ENCODE measurements at regions not wholly inside any gene's neighbourhood (a gene's known extent, or its start where the extent isn't known, plus 50 kb on each side); places are given as distances from the start of the nearest gene placed in this dataset.
A peak's percentile ranks its signal among the peaks of the same experiment; 100 is the strongest.

GRCh38 chr2:48105848-48106247 lies 199.6 kb upstream of the FBXO11 start:
- DNase-seq, result no peak
- H3K4me2 ChIP-seq (ENCODE audit: low read length, poor library complexity, severe bottlenecking), result no peak overlapping the region
- H4K8ac ChIP-seq (ENCODE audit: low read length), result peak overlapping the region; percentile 39

GRCh38 chr2:48107326-48107925 lies 201.1 kb upstream of the FBXO11 start:
- Histone ChIP-seq H3K9me3 (ENCODE audit: control insufficient read depth, low read length) (no peaks in the 10 kb centered on the region), H3K9ac (ENCODE audit: low read length) (peak overlapping the region; percentile 53), H3K27me3 (ENCODE audit: control insufficient read depth in 1 of 2, insufficient read depth in 1 of 2, low read length in 2 of 2) (no peaks in the 10 kb centered on the region), H2BK12ac (ENCODE audit: low read length in 2 of 2) (peak overlapping the region; percentile 57 to 60), H2AK5ac (ENCODE audit: low read length, severe bottlenecking) (no peak overlapping the region), H3K18ac (ENCODE audit: low read depth in 1 of 2, low read length in 2 of 2) (peak overlapping the region in 1 of 2 experiments; percentile 60), H3K79me1 (replicated peaks; ENCODE audit: low read length, poor library complexity, severe bottlenecking) (no peaks in the 10 kb centered on the region), H3K4me2 (ENCODE audit: low read length, poor library complexity, severe bottlenecking) (no peak overlapping the region), H4K91ac (ENCODE audit: low read length) (peak overlapping the region; percentile 2), H3K36me3 (ENCODE audit: control insufficient read depth in 1 of 2, insufficient read depth in 2 of 2, low read depth in 1 of 2, low read length in 2 of 2) (no peaks in the 10 kb centered on the region), H3K4ac (ENCODE audit: low read depth in 1 of 2, low read length in 2 of 2) (peak overlapping the region; percentile 26 to 84), H2BK120ac (ENCODE audit: low read depth, low read length) (no peak overlapping the region), H3K23ac (ENCODE audit: low read length in 2 of 2) (no peak overlapping the region), H2BK5ac (ENCODE audit: low read depth, low read length, poor library complexity, severe bottlenecking) (peak overlapping the region; percentile 11), H4K8ac (ENCODE audit: low read length) (peak overlapping the region; percentile 20), H3K4me1 (ENCODE audit: control insufficient read depth, insufficient read depth, low read depth, low read length) (peaks cover 12% of the 10 kb centered on the region), H2BK15ac (ENCODE audit: low read depth, poor library complexity, severe bottlenecking) (no peak overlapping the region), H2AFZ (ENCODE audit: low read depth, low read length) (no peak overlapping the region), H3K14ac (ENCODE audit: low read length in 2 of 2) (no peak overlapping the region), H3K4me3 (ENCODE audit: insufficient read depth in 1 of 2, low read depth in 1 of 2, low read length in 2 of 2) (peak overlapping the region in 1 of 2 experiments; percentile 45), H3K27ac (ENCODE audit: low read length, poor library complexity, severe bottlenecking) (peak overlapping the region; percentile 14)
- peak; percentile 92 for DNase-seq
- WGBS, result 63% methylated on average over 8 of the region's 9 CpGs

More at GRCh38 chr2:48105848-48106247, 199.6 kb upstream of the FBXO11 start:
- WGBS, result 92% methylated on average over 11 of the region's 11 CpGs
- H3K9ac ChIP-seq (ENCODE audit: low read length), result peak overlapping the region; percentile 73
- no peaks in the 10 kb centered on the region for H3K79me1 ChIP-seq (replicated peaks; ENCODE audit: low read length, poor library complexity, severe bottlenecking)
- H2BK5ac ChIP-seq (ENCODE audit: low read depth, low read length, poor library complexity, severe bottlenecking), result no peak overlapping the region
- H3K9me3 ChIP-seq (ENCODE audit: control insufficient read depth, low read length), result peaks cover 3% of the 10 kb centered on the region
- H3K18ac ChIP-seq (ENCODE audit: low read depth in 1 of 2, low read length in 2 of 2), result peak overlapping the region; percentile 65 to 80
- H2BK12ac ChIP-seq (ENCODE audit: low read length in 2 of 2), result peak overlapping the region; percentile 29 to 79
- no peak overlapping the region for H2BK120ac ChIP-seq (ENCODE audit: low read depth, low read length)
- H2BK15ac ChIP-seq (ENCODE audit: low read depth, poor library complexity, severe bottlenecking), result no peak overlapping the region
- peaks cover 8% of the 10 kb centered on the region for H3K4me1 ChIP-seq (ENCODE audit: control insufficient read depth, insufficient read depth, low read depth, low read length)
- no peak overlapping the region for H4K91ac ChIP-seq (ENCODE audit: low read length)
- H3K36me3 ChIP-seq (ENCODE audit: control insufficient read depth in 1 of 2, insufficient read depth in 2 of 2, low read depth in 1 of 2, low read length in 2 of 2), result no peaks in the 10 kb centered on the region
- H2AK5ac ChIP-seq (ENCODE audit: low read length, severe bottlenecking), result no peak overlapping the region
- H3K4ac ChIP-seq (ENCODE audit: low read depth in 1 of 2, low read length in 2 of 2), result peak overlapping the region; percentile 25 to 71
- H2AFZ ChIP-seq (ENCODE audit: low read depth, low read length), result peak overlapping the region; percentile 76
- H3K14ac ChIP-seq (ENCODE audit: low read length in 2 of 2), result peak overlapping the region in 1 of 2 experiments; percentile 90
- no peak overlapping the region for H3K27ac ChIP-seq (ENCODE audit: low read length, poor library complexity, severe bottlenecking)
- no peaks in the 10 kb centered on the region for H3K27me3 ChIP-seq (ENCODE audit: control insufficient read depth in 1 of 2, insufficient read depth in 1 of 2, low read length in 2 of 2)
- no peak overlapping the region for H3K4me3 ChIP-seq (ENCODE audit: insufficient read depth in 1 of 2, low read depth in 1 of 2, low read length in 2 of 2)
- H3K23ac ChIP-seq (ENCODE audit: low read length in 2 of 2), result peak overlapping the region in 1 of 2 experiments; percentile 32

GRCh38 chr2:48108455-48108854 lies 202.2 kb upstream of the FBXO11 start:
- no peaks in the 10 kb centered on the region for H3K27me3 ChIP-seq (ENCODE audit: control insufficient read depth in 1 of 2, insufficient read depth in 1 of 2, low read length in 2 of 2)
- no peak overlapping the region for H2BK120ac ChIP-seq (ENCODE audit: low read depth, low read length)
- H2BK15ac ChIP-seq (ENCODE audit: low read depth, poor library complexity, severe bottlenecking), result no peak overlapping the region
- H3K9me3 ChIP-seq (ENCODE audit: control insufficient read depth, low read length), result no peaks in the 10 kb centered on the region
- H3K27ac ChIP-seq (ENCODE audit: low read length, poor library complexity, severe bottlenecking), result no peak overlapping the region
- H4K91ac ChIP-seq (ENCODE audit: low read length), result no peak overlapping the region
- H3K79me1 ChIP-seq (replicated peaks; ENCODE audit: low read length, poor library complexity, severe bottlenecking), result no peaks in the 10 kb centered on the region
- no peak overlapping the region for H3K9ac ChIP-seq (ENCODE audit: low read length)
- no peak overlapping the region for H2AFZ ChIP-seq (ENCODE audit: low read depth, low read length)
- H3K4me1 ChIP-seq (ENCODE audit: control insufficient read depth, insufficient read depth, low read depth, low read length), result peaks cover 13% of the 10 kb centered on the region
- DNase-seq, result no peak
- H2AK5ac ChIP-seq (ENCODE audit: low read length, severe bottlenecking), result no peak overlapping the region
- H3K4me2 ChIP-seq (ENCODE audit: low read length, poor library complexity, severe bottlenecking), result no peak overlapping the region
- no peak overlapping the region for H3K23ac ChIP-seq (ENCODE audit: low read length in 2 of 2)
- no peak overlapping the region for H2BK5ac ChIP-seq (ENCODE audit: low read depth, low read length, poor library complexity, severe bottlenecking)
- H3K4ac ChIP-seq (ENCODE audit: low read depth in 1 of 2, low read length in 2 of 2), result no peak overlapping the region
- no peak overlapping the region for H3K18ac ChIP-seq (ENCODE audit: low read depth in 1 of 2, low read length in 2 of 2)
- no peak overlapping the region for H3K14ac ChIP-seq (ENCODE audit: low read length in 2 of 2)
- H4K8ac ChIP-seq (ENCODE audit: low read length), result no peak overlapping the region
- H3K36me3 ChIP-seq (ENCODE audit: control insufficient read depth in 1 of 2, insufficient read depth in 2 of 2, low read depth in 1 of 2, low read length in 2 of 2), result no peaks in the 10 kb centered on the region
- H3K4me3 ChIP-seq (ENCODE audit: insufficient read depth in 1 of 2, low read depth in 1 of 2, low read length in 2 of 2), result no peak overlapping the region
- 100% methylated on average over 1 of the region's 1 CpG for WGBS
- H2BK12ac ChIP-seq (ENCODE audit: low read length in 2 of 2), result no peak overlapping the region

- peak overlapping the region; percentile 95 for H3K9ac ChIP-seq (ENCODE audit: low read length)
- H2BK5ac ChIP-seq (ENCODE audit: low read depth, low read length, poor library complexity, severe bottlenecking), result no peak overlapping the region
- H3K36me3 ChIP-seq (ENCODE audit: control insufficient read depth in 1 of 2, insufficient read depth in 2 of 2, low read depth in 1 of 2, low read length in 2 of 2), result no peaks in the 10 kb centered on the region
- H4K8ac ChIP-seq (ENCODE audit: low read length), result no peak overlapping the region
- WGBS, result no CpG with 5 or more reads among the region's 4 CpGs
- H3K9me3 ChIP-seq (ENCODE audit: control insufficient read depth, low read length), result no peaks in the 10 kb centered on the region
- H2BK120ac ChIP-seq (ENCODE audit: low read depth, low read length), result no peak overlapping the region
- DNase-seq, result no peak
- H2AK5ac ChIP-seq (ENCODE audit: low read length, severe bottlenecking), result no peak overlapping the region
- H2AFZ ChIP-seq (ENCODE audit: low read depth, low read length), result no peak overlapping the region
- no peak overlapping the region for H3K23ac ChIP-seq (ENCODE audit: low read length in 2 of 2)
- H3K4me3 ChIP-seq (ENCODE audit: insufficient read depth in 1 of 2, low read depth in 1 of 2, low read length in 2 of 2), result no peak overlapping the region
- no peak overlapping the region for H2BK15ac ChIP-seq (ENCODE audit: low read depth, poor library complexity, severe bottlenecking)
- H2BK12ac ChIP-seq (ENCODE audit: low read length in 2 of 2), result no peak overlapping the region
- H3K27me3 ChIP-seq (ENCODE audit: control insufficient read depth in 1 of 2, insufficient read depth in 1 of 2, low read length in 2 of 2), result no peaks in the 10 kb centered on the region
- H3K27ac ChIP-seq (ENCODE audit: low read length, poor library complexity, severe bottlenecking), result no peak overlapping the region
- H4K91ac ChIP-seq (ENCODE audit: low read length), result no peak overlapping the region
- no peaks in the 10 kb centered on the region for H3K79me1 ChIP-seq (replicated peaks; ENCODE audit: low read length, poor library complexity, severe bottlenecking)
- H3K18ac ChIP-seq (ENCODE audit: low read depth in 1 of 2, low read length in 2 of 2), result no peak overlapping the region
- H3K4ac ChIP-seq (ENCODE audit: low read depth in 1 of 2, low read length in 2 of 2), result no peak overlapping the region
- H3K4me2 ChIP-seq (ENCODE audit: low read length, poor library complexity, severe bottlenecking), result no peak overlapping the region
- no peak overlapping the region for H3K14ac ChIP-seq (ENCODE audit: low read length in 2 of 2)
- peaks cover 14% of the 10 kb centered on the region for H3K4me1 ChIP-seq (ENCODE audit: control insufficient read depth, insufficient read depth, low read depth, low read length)
Observed at GRCh38 chr2:48109491-48110204, 203.3 kb upstream of the FBXO11 start.

Measured in mesenchymal stem cell (in vitro differentiated cells and primary cell).